G401 (cell line): ENCODE measurements at regions not wholly inside any gene's neighbourhood (a gene's known extent, or its start where the extent isn't known, plus 50 kb on each side); places are given as distances from the start of the nearest gene placed in this dataset.

ENCODE experiments used
- DNase-seq: peaks from one replicate; pipeline ENCODE4 v3.0.0-alpha.2; 2015; ENCODE audit warnings: low spot score
- in situ Hi-C: cut with HindIII; loops from 2 replicates; pipeline ENCODE4 v1.10.0; 2016; ENCODE audit warnings: low sequenced_read_pairs, mixed read lengths

DNA sequence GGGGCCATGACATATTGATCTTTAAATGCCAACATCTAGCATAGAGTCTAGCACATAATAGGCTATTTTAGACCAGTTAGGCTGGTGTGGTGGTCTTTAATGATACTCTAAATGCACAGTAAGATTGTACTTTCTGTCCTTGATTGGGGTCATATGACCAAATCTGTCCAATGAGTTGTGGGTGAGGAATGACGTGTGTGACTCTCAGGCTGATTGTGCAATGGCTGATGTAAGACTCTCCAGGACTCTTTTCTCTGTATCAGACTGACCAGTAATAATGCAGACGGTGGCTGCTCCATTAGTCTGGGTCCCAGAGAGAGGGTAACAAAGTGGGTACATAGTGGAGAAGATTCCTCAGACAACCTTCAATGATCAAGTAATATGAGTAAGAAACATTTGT is 541.6 kb upstream of the CAMK1G start:
- DNase-seq: no peak
- in situ Hi-C loops: no loop called here

DNA sequence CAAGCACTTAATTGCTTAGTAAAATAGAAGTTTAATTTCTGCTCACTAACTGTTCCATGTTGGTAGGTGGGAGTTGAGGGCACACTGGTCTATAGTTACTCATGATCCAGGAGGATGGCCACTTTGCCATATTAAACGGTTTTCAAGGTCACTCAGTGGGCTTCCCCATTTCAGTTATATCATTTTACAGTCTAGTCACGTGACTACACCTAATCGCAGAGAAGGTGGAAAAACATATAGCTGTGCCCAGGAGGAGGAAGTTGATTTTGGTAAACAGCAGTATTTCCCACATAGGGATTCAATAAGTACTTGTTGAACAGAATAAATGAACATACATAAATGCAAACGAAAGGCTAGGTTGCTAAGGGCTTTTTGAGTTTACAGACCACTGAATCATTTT is 541.1 kb upstream of the CAMK1G start:
- no peak for DNase-seq
- in situ Hi-C loops: no loop called here

- in situ Hi-C loops: no loop called here
- no peak for DNase-seq
Observed at GRCh38 chr1:209045331-209046057, 538.0 kb upstream of the CAMK1G start.

GRCh38 chr1:209046058-209046417 is 537.5 kb upstream of the CAMK1G start:
- in situ Hi-C loops: no loop called here
- DNase-seq: no peak

- in situ Hi-C loops: no loop called here
- DNase-seq: no peak
Observed at GRCh38 chr1:209046935-209047334, 536.6 kb upstream of the CAMK1G start.

DNA sequence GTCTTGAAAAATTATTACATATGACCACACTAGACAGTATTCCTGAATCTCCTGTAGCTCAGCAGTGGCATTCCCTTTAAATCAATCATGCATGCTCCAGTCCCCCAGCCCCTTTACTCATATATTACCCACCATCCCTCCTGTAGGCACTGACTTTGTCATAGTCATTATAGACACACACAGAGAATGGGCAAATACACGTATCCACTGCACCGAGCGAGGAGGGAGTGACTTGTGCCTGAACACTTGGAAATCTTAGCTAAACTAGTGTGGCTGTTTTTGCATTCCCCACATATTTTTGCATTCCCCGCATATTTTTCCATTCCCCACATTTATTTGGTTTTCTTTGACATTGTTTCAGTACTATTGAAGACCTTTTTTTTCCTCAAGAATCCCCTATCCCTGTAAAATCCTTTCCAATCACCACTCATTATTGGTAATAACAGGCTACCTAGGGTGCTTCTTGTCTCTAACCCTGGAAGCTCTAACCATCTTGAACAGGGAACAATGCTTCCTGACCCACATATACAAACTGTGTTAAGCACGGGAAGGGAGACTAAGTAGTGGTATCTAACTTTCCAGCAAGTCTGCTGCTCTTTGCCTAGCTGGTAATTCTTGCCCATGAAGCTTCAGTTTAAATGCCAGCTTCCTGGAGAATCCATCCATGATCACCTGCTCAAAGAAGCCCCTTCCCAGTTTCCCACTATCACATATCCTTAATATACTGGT is 534.4 kb upstream of the CAMK1G start:
- DNase-seq: no peak
- in situ Hi-C loops: no loop called here

DNA sequence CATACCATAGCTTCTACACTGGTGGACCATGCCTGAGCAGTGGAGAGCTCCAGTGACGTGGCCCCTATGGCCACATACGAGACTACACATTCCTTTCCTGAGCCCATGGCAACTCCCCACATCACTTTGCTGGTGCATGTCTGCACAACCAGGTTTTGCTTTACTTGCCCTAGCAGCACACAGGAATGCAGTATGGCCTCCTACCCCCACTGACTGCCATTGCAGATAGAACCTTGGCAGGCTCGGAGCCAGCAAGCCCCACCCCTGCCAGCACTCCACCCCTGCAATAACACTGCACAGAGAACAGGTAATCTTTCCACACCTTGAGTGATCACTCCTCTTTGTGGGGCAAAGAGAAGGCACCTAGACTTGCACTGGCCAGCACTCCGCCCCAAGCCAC is 531.9 kb upstream of the CAMK1G start:
- DNase-seq: no peak
- in situ Hi-C loops: no loop called here

DNA sequence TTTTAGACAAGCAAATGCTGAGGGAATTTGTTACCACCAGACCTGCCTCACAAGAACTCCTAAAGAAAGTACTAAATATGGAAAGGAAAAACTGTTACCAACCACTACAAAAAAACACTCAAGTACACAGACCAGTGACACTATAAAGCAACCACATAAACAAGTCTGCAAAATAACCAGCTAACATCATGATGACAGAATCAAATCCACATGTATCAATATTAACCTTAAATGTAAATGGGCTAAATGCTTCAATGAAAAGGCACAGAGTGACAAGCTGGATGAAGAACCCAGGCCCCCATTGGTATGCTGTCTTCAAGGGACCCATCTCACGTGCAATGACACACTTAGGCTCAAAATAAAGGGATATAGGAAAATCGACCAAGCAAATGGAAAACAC is 529.9 kb upstream of the CAMK1G start:
- in situ Hi-C loops: no loop called here
- no peak for DNase-seq

GRCh38 chr1:209057083-209057482 is 526.4 kb upstream of the CAMK1G start:
- in situ Hi-C loops: no loop called here
- no peak for DNase-seq

DNA sequence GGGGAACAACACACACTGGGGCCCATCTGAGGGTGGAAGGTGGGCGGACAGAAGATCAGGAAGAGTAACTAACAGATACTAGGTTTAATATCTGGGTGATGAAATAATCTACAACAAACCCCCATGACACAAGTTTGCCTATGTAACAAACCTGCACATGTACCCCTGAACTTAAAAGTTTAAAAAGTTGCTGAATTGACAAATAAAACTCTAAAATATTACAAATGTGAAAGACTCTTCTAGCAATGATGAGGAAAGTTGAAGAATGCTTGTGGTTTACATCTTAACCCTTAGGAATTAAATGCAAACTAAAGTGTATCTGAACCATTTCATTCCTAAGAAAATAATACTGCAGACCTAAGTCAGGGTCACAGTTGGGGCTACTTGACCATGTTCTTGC is 525.6 kb upstream of the CAMK1G start:
- no peak for DNase-seq
- in situ Hi-C loops: no loop called here

- in situ Hi-C loops: no loop called here
- no peak for DNase-seq
Observed at GRCh38 chr1:209059376-209059775, 524.1 kb upstream of the CAMK1G start.

DNA sequence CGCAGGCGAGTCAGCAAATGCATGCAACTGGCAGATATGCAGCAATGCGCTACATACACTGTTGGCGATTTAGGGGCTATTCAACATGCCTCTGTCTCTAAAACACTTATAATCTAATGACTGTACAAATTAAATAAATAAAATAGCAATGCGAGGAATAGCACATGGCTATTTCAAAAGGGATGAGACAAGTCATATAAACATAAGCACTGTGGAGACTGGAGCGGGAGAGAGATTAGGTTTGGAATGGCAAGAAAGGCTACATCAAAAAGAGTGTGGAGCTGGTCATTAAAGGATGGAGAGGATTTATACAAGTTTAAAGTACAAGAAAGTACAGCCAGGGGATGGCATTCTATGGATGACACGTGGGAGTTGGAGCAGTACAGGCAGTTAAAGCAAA is 523.5 kb upstream of the CAMK1G start:
- DNase-seq: no peak
- in situ Hi-C loops: no loop called here

DNA sequence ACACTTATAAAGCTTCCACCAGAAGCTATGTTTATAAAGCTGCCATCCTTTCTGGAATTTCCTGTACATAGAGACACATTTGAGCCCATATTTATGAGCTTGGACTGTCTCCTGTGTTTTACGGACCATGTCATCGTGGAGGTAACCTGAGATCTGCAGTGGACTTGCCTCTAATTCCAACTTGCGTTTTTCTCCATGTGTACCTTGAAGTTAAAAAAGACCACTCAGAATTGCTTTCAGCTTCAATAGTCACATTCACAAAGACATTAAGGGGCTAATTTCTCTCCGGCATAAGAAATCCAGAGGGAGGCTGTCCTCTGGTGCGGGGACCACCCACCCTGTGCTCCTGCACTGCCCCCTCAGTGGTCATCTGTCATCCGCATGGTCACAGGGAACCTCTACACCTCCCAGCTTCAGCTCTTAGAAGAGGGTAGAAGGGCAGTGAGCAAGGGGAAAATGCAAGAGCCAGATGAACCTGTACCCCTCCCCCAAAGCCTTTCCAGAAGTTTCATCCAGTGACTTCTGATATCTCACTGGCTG is 521.4 kb upstream of the CAMK1G start:
- in situ Hi-C loops: no loop called here
- no peak for DNase-seq

DNA sequence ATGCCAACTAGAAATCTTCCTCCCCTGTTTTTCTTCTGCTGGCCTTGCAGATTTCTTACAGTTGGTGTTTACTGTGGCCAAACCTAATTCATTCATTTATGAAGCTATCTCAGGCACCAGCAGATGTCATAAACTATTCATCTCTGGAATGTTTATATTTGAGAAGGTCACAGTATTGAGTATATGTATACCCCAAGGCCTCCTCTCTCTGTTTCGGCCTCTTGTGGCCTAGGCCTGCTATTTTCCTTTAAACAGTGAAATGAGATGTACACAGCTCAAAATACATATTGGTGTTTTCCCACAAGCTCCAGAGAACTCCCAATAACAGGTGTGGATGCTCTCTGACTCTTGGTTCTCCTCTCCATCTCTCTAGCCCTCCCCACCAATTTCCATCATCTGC is 520.7 kb upstream of the CAMK1G start:
- no peak for DNase-seq
- in situ Hi-C loops: no loop called here

DNA sequence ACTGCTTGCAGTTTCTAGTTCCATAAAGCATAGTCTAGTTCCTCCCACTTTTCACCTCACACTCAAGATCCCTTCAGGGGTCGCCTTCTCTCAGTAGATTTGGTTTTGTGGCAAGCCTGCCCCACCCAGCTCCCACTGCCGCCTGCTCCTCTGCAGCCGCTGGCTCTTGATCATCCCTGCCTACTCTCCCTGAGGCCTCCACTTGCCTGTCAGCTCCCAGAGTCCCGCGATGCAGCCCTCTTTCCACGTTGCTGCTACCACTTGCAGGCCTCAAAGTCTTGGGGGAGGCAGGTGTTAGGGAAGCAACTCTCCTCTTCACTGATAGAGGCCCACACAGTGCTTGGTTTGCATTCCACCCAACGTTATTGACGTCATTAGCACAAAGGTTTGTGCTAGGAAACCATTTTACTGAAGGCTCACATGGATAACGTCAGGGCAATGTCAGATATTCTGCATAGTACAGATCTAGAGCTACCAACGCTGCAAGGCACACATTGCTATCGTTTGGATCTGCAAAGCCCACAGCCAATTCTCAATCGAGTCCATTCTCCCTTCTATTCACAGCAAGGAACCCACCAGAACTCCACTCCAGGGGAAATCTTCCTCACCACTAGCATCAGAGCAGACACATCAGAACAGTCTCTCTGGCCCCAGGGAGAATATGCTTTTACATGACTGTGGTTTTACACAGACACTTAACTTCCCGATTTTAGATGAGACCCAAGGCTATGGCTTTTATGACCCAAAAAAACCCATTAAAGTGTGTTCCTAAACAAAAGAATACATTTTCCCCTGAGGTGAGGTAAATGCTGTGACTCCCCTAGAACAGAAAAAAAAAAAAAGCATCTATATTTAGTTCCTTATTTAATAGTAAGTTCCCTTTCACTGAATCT is 519.5 kb upstream of the CAMK1G start:
- in situ Hi-C loops: no loop called here
- DNase-seq: no peak

DNA sequence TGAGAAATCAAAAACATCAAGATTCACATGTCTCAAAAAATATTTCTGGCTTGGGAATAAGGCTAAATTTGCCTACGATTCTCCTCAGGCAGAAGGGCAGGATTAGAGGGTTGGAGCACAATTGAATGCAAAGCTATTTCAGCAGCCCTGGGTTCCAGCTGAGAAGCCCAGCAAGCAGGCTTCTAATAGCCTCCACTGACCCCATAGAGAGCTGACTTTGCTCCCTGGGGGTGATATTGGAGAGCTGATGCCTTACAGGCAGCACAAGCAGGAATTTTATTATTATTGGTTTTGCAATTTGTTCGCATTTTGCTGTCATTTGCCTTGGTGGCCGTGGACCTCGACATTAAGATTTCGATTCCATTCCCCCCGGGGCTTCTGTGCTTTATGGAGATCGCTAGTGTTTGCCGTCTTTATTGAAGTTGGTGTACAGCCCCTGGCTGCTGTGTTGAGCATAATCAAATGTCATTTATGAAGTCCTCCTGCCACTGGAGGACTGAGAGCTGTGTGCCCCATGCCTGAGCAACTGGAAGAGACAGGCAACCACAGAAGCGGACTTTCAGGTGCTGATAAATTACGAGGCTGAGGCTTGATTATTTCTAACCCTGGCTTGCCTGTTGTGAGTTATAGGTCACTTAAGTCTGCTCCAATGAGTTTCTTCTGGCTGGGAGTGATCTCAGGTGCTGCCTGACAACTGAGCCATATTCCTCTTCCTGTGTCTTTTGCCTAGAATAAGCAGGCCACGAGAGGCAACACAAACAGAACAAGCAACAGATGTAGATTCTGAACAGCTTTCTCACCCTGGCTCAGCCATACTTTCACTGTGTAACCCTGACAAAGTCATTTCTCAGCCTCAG is 518.4 kb upstream of the CAMK1G start:
- in situ Hi-C loops: no loop called here
- no peak for DNase-seq

DNA sequence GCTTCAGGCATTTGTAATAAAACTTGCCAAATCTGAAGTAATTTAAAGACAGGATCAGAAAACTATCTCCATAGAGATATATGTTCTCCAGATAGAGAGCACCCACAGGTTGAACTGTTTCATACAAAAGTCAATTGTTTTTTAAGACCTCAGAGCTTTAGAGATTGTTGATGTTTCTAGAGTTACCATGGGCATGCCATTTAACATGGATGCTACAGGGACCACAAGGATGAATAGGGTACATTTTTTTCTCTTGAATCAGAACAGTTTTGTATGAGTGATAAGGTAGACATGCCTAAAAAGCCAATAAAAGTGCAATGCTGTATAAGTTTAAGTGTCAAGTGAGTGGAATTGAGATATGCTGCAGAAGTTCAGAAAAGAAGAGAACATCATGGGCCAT is 511.0 kb upstream of the CAMK1G start:
- DNase-seq: no peak
- in situ Hi-C loops: no loop called here

DNA sequence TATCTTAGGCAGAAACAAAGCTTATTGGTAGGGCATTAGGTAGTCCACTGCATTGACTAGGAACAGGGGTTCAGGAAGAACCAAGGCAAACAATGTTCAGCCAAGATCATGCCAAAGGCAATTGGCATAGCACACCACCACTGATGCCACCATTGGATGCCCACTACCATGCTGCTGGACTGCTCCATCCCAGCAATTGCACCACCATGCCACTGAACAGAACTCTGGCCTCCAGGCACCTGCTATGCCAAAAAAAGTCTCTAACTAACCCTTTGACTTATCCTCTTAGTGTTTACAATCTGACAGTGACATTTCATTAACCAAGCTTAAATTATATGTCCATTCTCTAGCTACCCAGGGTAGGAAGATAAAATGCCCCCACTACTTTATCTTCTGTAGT is 509.6 kb upstream of the CAMK1G start:
- no peak for DNase-seq
- in situ Hi-C loops: no loop called here

DNA sequence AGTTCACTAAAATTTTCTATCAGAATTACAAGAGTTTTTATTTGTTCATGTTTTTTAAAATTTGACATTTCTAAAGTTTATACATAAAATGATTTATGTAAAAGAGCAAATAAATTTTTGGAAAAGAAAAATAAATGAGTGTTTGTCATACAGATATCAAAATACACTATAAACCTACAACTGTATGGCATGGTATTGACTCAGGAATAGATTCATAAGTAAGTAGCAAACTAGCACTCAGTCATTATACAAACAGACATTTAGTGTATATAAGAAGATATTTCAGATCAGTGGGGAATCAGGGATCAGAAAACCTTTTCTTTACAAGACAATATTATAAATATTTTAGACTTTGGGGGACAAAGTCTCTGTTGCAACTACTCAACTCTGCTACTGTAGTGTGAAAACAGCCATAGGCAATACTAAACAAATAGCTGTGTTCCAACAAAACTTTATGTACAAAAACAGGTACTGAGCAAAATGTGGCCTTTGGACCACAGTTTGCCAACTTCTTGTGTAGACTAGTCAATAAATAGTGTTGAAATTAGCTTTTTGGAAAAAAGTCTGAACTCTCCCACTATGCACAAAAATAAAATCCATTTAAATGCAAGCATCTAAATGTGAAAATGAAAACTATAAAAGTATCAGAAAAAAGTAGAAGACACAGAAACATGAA is 508.8 kb upstream of the CAMK1G start:
- in situ Hi-C loops: no loop called here
- no peak for DNase-seq
